A673 (cell line): ENCODE measurements at regions not wholly inside any gene's neighbourhood (a gene's known extent, or its start where the extent isn't known, plus 50 kb on each side); places are given as distances from the start of the nearest gene placed in this dataset.

ENCODE experiments used
- BruUV-seq: library from RNA; stranded (reverse); fragments of 400-500 nt; replicated peaks from 2 replicates; lab custom pipeline; 2021; lab: Mats Ljungman, UMichigan
- CTCF ChIA-PET: fragments of 300-600 bp; sonication (Branson Sonifier 250); formaldehyde crosslinking; loops from one replicate; lab custom pipeline; 2022; ENCODE audit warnings: antibody characterized with exemption; lab: Charles Lee
- POLR2A ChIA-PET: fragments of 300-600 bp; sonication (Branson Sonifier 250); formaldehyde crosslinking; loops from one replicate; lab custom pipeline; 2022; ENCODE audit warnings: antibody characterized with exemption; ENCODE audit not compliant: low non-redundant PET; lab: Charles Lee
- DNase-seq: peaks from one replicate; pipeline ENCODE4 v3.0.0-alpha.2; 2015; ENCODE audit warnings: low spot score
- H3K27ac ChIP-seq: fragments of 200-600 bp; sonication (generic); 2 replicates; pipeline ENCODE4 v1.5.1; 2016; ENCODE audit warnings: mixed run types, low read depth, mild to moderate bottlenecking, mixed read lengths, antibody characterized with exemption, low read length; ENCODE audit not compliant: poor library complexity, severe bottlenecking
- H3K27me3 ChIP-seq: fragments of 200-600 bp; sonication (generic); replicated peaks from 2 replicates; pipeline ENCODE4 v1.6.1; 2017; ENCODE audit warnings: mixed run types, low read depth, mild to moderate bottlenecking, mixed read lengths, antibody characterized with exemption, low read length; ENCODE audit not compliant: insufficient read depth, poor library complexity
- H3K36me3 ChIP-seq: fragments of 200-600 bp; sonication (generic); 2 replicates; pipeline ENCODE4 v1.6.1; 2016; ENCODE audit warnings: mixed run types, mild to moderate bottlenecking, mixed read lengths, antibody characterized with exemption, low read length; ENCODE audit not compliant: insufficient read depth, poor library complexity, severe bottlenecking
- H3K4me1 ChIP-seq: fragments of 200-600 bp; sonication (generic); 2 replicates; pipeline ENCODE4 v1.6.1; 2017; ENCODE audit warnings: mixed run types, mild to moderate bottlenecking, mixed read lengths, antibody characterized with exemption, low read length; ENCODE audit not compliant: insufficient read depth, poor library complexity, severe bottlenecking
- H3K4me3 ChIP-seq: fragments of 200-600 bp; sonication (generic); 2 replicates; pipeline ENCODE4 v1.5.1; 2016; ENCODE audit warnings: low read depth, mixed run types, mild to moderate bottlenecking, mixed read lengths, low read length; ENCODE audit not compliant: poor library complexity, severe bottlenecking
- H3K9me3 ChIP-seq: fragments of 200-600 bp; sonication (generic); 2 replicates; pipeline ENCODE4 v1.6.1; 2016; ENCODE audit warnings: mixed run types, low read depth, mild to moderate bottlenecking, mixed read lengths, antibody characterized with exemption, low read length; ENCODE audit not compliant: poor library complexity, severe bottlenecking
- CTCF ChIP-seq: fragments of 300-800, 200-600 bp; sonication (generic); conservative IDR thresholded peaks from 2 replicates; pipeline ENCODE4 v1.5.1; 2017; ENCODE audit warnings: low read depth, mild to moderate bottlenecking, antibody characterized with exemption, low read length, moderate library complexity, mixed read lengths
- EZH2 ChIP-seq: fragments of 200-600 bp; sonication (generic); IDR thresholded peaks from 2 replicates; pipeline ENCODE4 v1.6.1; 2017; ENCODE audit warnings: borderline replicate concordance, low read depth, mild to moderate bottlenecking, mixed read lengths, antibody characterized with exemption, low read length; ENCODE audit not compliant: poor library complexity, severe bottlenecking
- intact Hi-C: fragments of 100-400 bp; cut with micrococcal nuclease; formaldehyde crosslinking; loops from one replicate; pipeline ENCODE4 v1.10.0; 2022; ENCODE audit not compliant: unreplicated experiment

GRCh38 chr13:112204346-112205327 lies 137.7 kb downstream of the SOX1 start:
- ChIA-PET CTCF (no interaction called here), POLR2A (no interaction called here)
- TF ChIP-seq CTCF (no peak), EZH2 (no peak)
- Histone ChIP-seq H3K27ac (no peak overlapping the region), H3K36me3 (no peaks in the 10 kb centered on the region), H3K4me3 (no peak overlapping the region), H3K9me3 (no peaks in the 10 kb centered on the region), H3K27me3 (peaks cover 52% of the 10 kb centered on the region), H3K4me1 (no peaks in the 10 kb centered on the region)
- no TSS peak for BruUV-seq
- intact Hi-C loops = no loop called here
- DNase-seq = no peak

GRCh38 chr13:112205990-112206389 lies 139.0 kb downstream of the SOX1 start:
- Histone ChIP-seq H3K4me3 (no peak overlapping the region), H3K27me3 (peaks cover 52% of the 10 kb centered on the region), H3K4me1 (no peaks in the 10 kb centered on the region), H3K27ac (no peak overlapping the region), H3K9me3 (no peaks in the 10 kb centered on the region), H3K36me3 (no peaks in the 10 kb centered on the region)
- TF ChIP-seq EZH2 (peak; percentile 36), CTCF (no peak)
- ChIA-PET POLR2A (no interaction called here), CTCF (no interaction called here)
- DNase-seq = no peak
- no TSS peak for BruUV-seq
- intact Hi-C loops = no loop called here

- POLR2A ChIA-PET = no interaction called here
- peaks cover 42% of the 10 kb centered on the region for H3K27me3 ChIP-seq
- H3K9me3 ChIP-seq = no peaks in the 10 kb centered on the region
- no peak for TF ChIP-seq EZH2
- H3K4me3 ChIP-seq = no peak overlapping the region
- no peak overlapping the region for H3K27ac ChIP-seq
- BruUV-seq = no TSS peak
- CTCF ChIA-PET = no interaction called here
- intact Hi-C loops = no loop called here
- no peak for DNase-seq
- no peaks in the 10 kb centered on the region for H3K4me1 ChIP-seq
- no peaks in the 10 kb centered on the region for H3K36me3 ChIP-seq
Measured at GRCh38 chr13:112207129-112207528, 140.2 kb downstream of the SOX1 start.
